Uterus (tissue), 3 donors: ENCODE measurements at regions not wholly inside any gene's neighbourhood (a gene's known extent, or its start where the extent isn't known, plus 50 kb on each side); places are given as distances from the start of the nearest gene placed in this dataset.

ENCODE experiments used
- DNase-seq, 2 donors: peaks; one replicate each; pipeline ENCODE4 v3.0.0-alpha.2; 2019 to 2020
- H3K27ac ChIP-seq, 2 donors: fragments of 200-600 bp; sonication (generic); 1 replicate in 1 of 2; 2 replicates in 1 of 2; pipeline ENCODE4 v1.5.1; 2016 to 2018
- H3K27me3 ChIP-seq, 2 donors: fragments of 200-600 bp; sonication (generic); one replicate each; pipeline ENCODE4 v1.5.1; 2018 to 2019; ENCODE audit warnings: control low read depth in 1 of 2
- H3K36me3 ChIP-seq, 2 donors: fragments of 200-600 bp; sonication (generic); one replicate each; pipeline ENCODE4 v1.5.1; 2019; ENCODE audit warnings: control low read depth in 1 of 2
- H3K4me1 ChIP-seq, 2 donors: fragments of 200-600 bp; sonication (generic); one replicate each; pipeline ENCODE4 v1.5.1; 2018 to 2019; ENCODE audit warnings: control low read depth in 1 of 2
- H3K4me3 ChIP-seq, 2 donors: fragments of 200-600 bp; sonication (generic); 1 replicate in 1 of 2; 2 replicates in 1 of 2; pipeline ENCODE4 v1.5.1; 2018 to 2019; ENCODE audit warnings: mild to moderate bottlenecking in 1 of 2
- H3K9me3 ChIP-seq, 2 donors: fragments of 200-600 bp; sonication (generic); one replicate each; pipeline ENCODE4 v1.5.1; 2019; ENCODE audit warnings: control low read depth in 1 of 2
- POLR2A ChIP-seq, 2 donors: fragments of 450-650 bp; IDR thresholded peaks; one replicate each; pipeline ENCODE4 v1.6.1; 2016; ENCODE audit warnings: antibody characterized with exemption in 2 of 2, mild to moderate bottlenecking in 1 of 2, moderate library complexity in 1 of 2
- intact Hi-C: fragments of 100-400 bp; cut with DNase I; formaldehyde crosslinking; loops from one replicate; pipeline ENCODE4 v1.15.1; 2023; ENCODE audit warnings: low total_unique reads
- TF ChIP-seq, protein P1 (sequence below), 4 experiments: fragments of 200-600 bp in 2 of 4; fragments of 450-650 bp in 2 of 4; sonication (generic) in 2 of 4; IDR thresholded peaks; one replicate each; pipeline ENCODE4 v1.5.1; 2016 to 2019; ENCODE audit warnings: antibody characterized with exemption in 4 of 4, mild to moderate bottlenecking in 2 of 4, moderate library complexity in 1 of 4
- donor health status: DM: yes; HTN: yes; CAD: no.

DNA sequence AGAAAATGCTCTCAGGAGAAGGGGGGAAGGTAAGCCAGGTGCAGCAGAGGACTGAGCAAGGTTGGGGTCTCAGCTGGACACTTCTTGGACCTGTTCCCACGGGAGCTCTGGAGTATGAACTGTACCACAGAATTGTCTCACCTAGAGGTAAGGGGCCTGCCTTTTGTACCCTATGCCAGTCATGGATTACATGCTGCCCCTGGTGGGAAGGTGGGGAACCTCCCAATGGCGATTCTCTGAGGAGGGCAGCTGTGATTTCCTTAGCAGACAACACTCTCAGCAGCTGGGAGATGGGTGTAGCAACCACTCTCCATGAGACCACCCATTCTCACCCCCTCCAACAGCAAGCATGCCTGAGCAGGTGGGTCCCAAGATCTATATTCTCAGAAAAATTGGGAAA, 329.4 kb upstream of the CTNNB1 start:
- H3K27ac ChIP-seq = no peak overlapping the region
- no peaks in the 10 kb centered on the region for H3K36me3 ChIP-seq
- TF ChIP-seq, protein P1, sequence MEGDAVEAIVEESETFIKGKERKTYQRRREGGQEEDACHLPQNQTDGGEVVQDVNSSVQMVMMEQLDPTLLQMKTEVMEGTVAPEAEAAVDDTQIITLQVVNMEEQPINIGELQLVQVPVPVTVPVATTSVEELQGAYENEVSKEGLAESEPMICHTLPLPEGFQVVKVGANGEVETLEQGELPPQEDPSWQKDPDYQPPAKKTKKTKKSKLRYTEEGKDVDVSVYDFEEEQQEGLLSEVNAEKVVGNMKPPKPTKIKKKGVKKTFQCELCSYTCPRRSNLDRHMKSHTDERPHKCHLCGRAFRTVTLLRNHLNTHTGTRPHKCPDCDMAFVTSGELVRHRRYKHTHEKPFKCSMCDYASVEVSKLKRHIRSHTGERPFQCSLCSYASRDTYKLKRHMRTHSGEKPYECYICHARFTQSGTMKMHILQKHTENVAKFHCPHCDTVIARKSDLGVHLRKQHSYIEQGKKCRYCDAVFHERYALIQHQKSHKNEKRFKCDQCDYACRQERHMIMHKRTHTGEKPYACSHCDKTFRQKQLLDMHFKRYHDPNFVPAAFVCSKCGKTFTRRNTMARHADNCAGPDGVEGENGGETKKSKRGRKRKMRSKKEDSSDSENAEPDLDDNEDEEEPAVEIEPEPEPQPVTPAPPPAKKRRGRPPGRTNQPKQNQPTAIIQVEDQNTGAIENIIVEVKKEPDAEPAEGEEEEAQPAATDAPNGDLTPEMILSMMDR (IDR thresholded peaks at IDR 0.05) = no peak
- TF ChIP-seq POLR2A (IDR thresholded peaks at IDR 0.05) = no peak
- intact Hi-C loops = no loop called here
- H3K4me3 ChIP-seq = no peak overlapping the region
- H3K9me3 ChIP-seq = no peaks in the 10 kb centered on the region
- H3K4me1 ChIP-seq = no peaks in the 10 kb centered on the region
- DNase-seq = no peak
- H3K27me3 ChIP-seq = no peaks in the 10 kb centered on the region

DNA sequence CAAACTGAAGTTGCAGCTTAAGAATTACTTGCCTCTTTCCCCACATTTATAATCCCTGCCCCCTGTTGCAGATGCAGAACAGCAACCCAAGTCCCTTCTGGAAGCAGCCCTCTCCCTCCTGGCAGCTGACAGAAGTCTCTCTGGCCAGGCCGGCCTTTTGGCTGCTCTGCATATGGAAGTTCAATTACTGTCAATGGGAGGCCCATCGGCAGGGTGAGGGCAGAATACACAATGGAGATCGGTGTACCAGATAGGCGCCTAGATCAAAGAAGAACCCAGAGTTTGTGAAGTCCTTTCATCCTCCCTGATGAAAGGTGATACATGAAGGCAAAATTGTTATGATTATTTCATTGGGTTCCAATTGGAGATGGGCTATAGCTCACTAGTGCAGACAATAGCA, 327.9 kb upstream of the CTNNB1 start:
- Histone ChIP-seq H3K36me3 (no peaks in the 10 kb centered on the region), H3K27me3 (no peaks in the 10 kb centered on the region), H3K9me3 (no peaks in the 10 kb centered on the region), H3K4me3 (no peak overlapping the region), H3K4me1 (no peaks in the 10 kb centered on the region), H3K27ac (no peak overlapping the region)
- intact Hi-C loops = no loop called here
- TF ChIP-seq, protein P1 (IDR thresholded peaks at IDR 0.05) = no peak
- no peak for DNase-seq

DNA sequence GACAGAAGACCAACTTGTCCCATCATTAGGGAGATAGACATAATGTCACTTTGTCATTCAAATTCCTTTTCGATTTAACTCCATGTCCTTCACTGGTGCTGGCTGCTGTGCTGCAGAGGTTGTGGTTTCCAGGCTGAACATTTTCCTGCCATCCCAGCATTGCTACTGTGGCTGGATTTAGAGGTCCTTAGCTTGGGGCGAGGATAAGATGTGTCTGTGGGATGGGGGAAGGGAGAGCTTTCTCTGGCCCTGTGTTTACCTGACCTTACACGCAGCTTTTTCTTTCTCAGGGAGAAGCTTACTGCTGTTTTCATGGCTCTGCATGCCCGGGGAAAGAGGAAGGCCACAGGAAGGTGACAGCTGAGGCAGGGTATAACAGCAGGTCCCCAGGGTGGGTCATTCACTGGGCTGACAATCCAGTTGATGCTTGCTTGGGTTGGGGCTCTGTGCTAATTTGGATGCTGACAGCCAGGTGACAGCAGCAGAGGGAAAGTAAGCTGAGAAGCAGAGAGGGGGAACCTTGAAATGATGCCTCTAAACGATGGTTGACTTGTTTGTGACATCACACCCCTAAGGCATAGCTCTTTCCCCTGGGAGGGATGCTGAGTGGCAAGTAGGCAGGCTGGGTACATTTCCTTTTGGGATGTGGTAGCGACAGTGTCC, 326.9 kb upstream of the CTNNB1 start:
- H3K36me3 ChIP-seq = no peaks in the 10 kb centered on the region
- no peaks in the 10 kb centered on the region for H3K4me1 ChIP-seq
- H3K4me3 ChIP-seq = no peak overlapping the region
- TF ChIP-seq, protein P1 (IDR thresholded peaks at IDR 0.05) = no peak
- no peak for TF ChIP-seq POLR2A (IDR thresholded peaks at IDR 0.05)
- DNase-seq = no peak
- intact Hi-C loops = no loop called here
- no peaks in the 10 kb centered on the region for H3K27me3 ChIP-seq
- no peaks in the 10 kb centered on the region for H3K9me3 ChIP-seq
- no peak overlapping the region for H3K27ac ChIP-seq

DNA sequence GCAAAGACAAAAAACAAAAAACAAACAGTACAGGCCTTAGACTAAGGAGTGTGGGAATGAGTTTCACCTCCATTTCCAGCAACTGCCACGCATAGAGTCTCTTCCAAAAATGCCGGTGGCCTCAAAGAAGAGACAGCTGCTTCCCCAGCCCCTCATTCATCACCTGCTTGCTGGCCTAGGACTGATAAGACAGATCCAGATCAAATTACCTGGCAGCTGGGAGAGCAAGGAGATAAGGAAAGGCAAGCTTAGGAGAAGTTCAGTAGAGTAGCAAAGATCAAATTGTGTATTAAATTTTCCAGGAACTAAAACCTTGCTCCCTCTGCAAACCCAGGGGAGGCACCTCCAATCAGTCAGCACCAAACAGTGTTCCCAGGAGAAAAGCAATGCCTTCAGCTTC, 325.8 kb upstream of the CTNNB1 start:
- H3K4me3 ChIP-seq = no peak overlapping the region
- H3K36me3 ChIP-seq = no peaks in the 10 kb centered on the region
- no peak overlapping the region for H3K27ac ChIP-seq
- DNase-seq = no peak
- no peaks in the 10 kb centered on the region for H3K27me3 ChIP-seq
- peaks cover 0 to 3% of the 10 kb centered on the region in 2 donors for H3K4me1 ChIP-seq
- H3K9me3 ChIP-seq = no peaks in the 10 kb centered on the region
- TF ChIP-seq, protein P1 (IDR thresholded peaks at IDR 0.05) = no peak
- intact Hi-C loops = no loop called here

DNA sequence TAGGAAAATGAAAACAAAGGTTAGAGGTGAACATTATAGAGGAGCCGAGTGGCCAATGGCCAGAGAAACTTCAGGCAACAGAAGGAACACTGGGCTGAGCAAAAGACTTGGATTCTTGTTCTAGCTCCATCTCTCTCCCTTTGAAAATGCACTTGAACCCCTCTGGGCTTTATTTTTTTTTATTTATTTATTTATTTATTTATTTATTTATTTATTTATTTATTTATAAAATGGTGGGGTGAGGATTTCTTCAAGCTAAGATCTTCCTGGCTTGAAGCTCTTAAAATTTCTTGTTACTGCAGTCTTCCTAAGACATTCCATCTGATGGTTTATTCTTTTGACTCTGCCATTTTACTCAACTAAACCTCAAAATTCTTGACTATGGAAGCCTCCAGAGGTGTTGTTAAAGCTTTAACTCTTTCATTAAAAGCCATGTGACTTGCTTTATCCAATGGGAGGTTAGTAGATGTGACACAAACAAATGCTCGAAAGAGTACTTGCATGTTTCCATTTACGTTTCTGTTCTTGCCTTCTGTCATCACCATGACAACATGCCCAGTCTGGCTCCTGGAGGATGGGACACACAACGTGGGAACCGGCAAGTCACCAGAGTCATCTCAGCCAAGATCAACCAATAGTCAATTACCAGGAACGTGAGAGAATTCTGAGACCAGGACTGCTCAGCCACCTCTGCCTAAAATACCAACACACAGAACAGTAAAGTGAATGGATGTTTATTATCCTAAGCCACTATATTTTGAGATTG, 325.2 kb upstream of the CTNNB1 start:
- no peak for TF ChIP-seq POLR2A (IDR thresholded peaks at IDR 0.05)
- Histone ChIP-seq H3K36me3 (no peaks in the 10 kb centered on the region), H3K9me3 (no peaks in the 10 kb centered on the region), H3K27ac (no peak overlapping the region), H3K4me3 (no peak overlapping the region), H3K27me3 (no peaks in the 10 kb centered on the region), H3K4me1 (peaks cover 0 to 5% of the 10 kb centered on the region in 2 donors)
- no peak for DNase-seq
- intact Hi-C loops = no loop called here
